Loucy (cell line): ENCODE measurements at regions not wholly inside any gene's neighbourhood (a gene's known extent, or its start where the extent isn't known, plus 50 kb on each side); places are given as distances from the start of the nearest gene placed in this dataset.

Experiments
- H2AFZ ChIP-seq: fragments of 200-600 bp; sonication (generic); 2 replicates; pipeline ENCODE4 v1.6.0; 2016; ENCODE audit warnings: antibody characterized with exemption, mild to moderate bottlenecking, low read length, moderate library complexity
- H3F3A ChIP-seq: fragments of 200-600 bp; 2 replicates; pipeline ENCODE4 v1.6.0; 2016; ENCODE audit warnings: antibody characterized with exemption, low read depth, mild to moderate bottlenecking
- H3K27me3 ChIP-seq: fragments of 200-600 bp; sonication (generic); 2 replicates; pipeline ENCODE4 v1.6.1; 2014; ENCODE audit warnings: low read length, mild to moderate bottlenecking; ENCODE audit not compliant: insufficient read depth, poor library complexity, severe bottlenecking
- H3K36me3 ChIP-seq: fragments of 200-600 bp; sonication (generic); 2 replicates; pipeline ENCODE4 v1.6.1; 2016; ENCODE audit warnings: low read length; ENCODE audit not compliant: insufficient read depth
- H3K4me1 ChIP-seq: fragments of 200-600 bp; sonication (generic); 2 replicates; pipeline ENCODE4 v1.5.1; 2014; ENCODE audit warnings: low read length, mild to moderate bottlenecking; ENCODE audit not compliant: insufficient read depth, poor library complexity, severe bottlenecking
- H3K4me2 ChIP-seq: fragments of 200-600 bp; sonication (generic); 2 replicates; pipeline ENCODE4 v1.6.0; 2014; ENCODE audit warnings: antibody characterized with exemption, low read length, low read depth, mild to moderate bottlenecking; ENCODE audit not compliant: poor library complexity, severe bottlenecking
- H3K4me3 ChIP-seq: fragments of 200-600 bp; sonication (generic); 2 replicates; pipeline ENCODE4 v1.5.1; 2014; ENCODE audit warnings: low read length, mild to moderate bottlenecking, mixed read lengths; ENCODE audit not compliant: poor library complexity, severe bottlenecking
- H3K79me2 ChIP-seq: fragments of 200-600 bp; sonication (generic); 2 replicates; pipeline ENCODE4 v1.6.1; 2014; ENCODE audit warnings: low read length; ENCODE audit not compliant: insufficient read depth
- H3K9ac ChIP-seq: fragments of 200-600 bp; sonication (generic); 2 replicates; pipeline ENCODE4 v1.6.0; 2014; ENCODE audit warnings: mild to moderate bottlenecking, low read depth, low read length, moderate library complexity; ENCODE audit not compliant: poor library complexity, severe bottlenecking
- H3K9me2 ChIP-seq: fragments of 200-600 bp; sonication (generic); replicated peaks from 2 replicates; pipeline ENCODE4 v1.6.1; 2016; ENCODE audit warnings: low read depth, low read length, mixed read lengths
- H3K9me3 ChIP-seq: fragments of 200-600 bp; sonication (generic); 2 replicates; pipeline ENCODE4 v1.6.1; 2014; ENCODE audit warnings: mild to moderate bottlenecking, antibody characterized with exemption, low read length, low read depth; ENCODE audit not compliant: insufficient read depth
- H4K20me1 ChIP-seq: fragments of 200-600 bp; sonication (generic); 2 replicates; pipeline ENCODE4 v1.6.0; 2014; ENCODE audit warnings: antibody characterized with exemption, low read length, mild to moderate bottlenecking; ENCODE audit not compliant: insufficient read depth, poor library complexity, severe bottlenecking
- CTCF ChIP-seq: fragments of 200-600 bp; sonication (generic); conservative IDR thresholded peaks from 2 replicates; pipeline ENCODE4 v1.5.1; 2014; ENCODE audit warnings: mild to moderate bottlenecking, antibody characterized with exemption, low read length
- EZH2phosphoT487 ChIP-seq: fragments of 200-600 bp; IDR thresholded peaks from 2 replicates; pipeline ENCODE4 v1.6.1; 2018; ENCODE audit warnings: antibody characterized with exemption, mild to moderate bottlenecking, moderate library complexity, borderline replicate concordance

- Histone ChIP-seq H2AFZ (no peak overlapping the region), H3K9me3 (0 out of 2 replicates have a peak, but pooled peaks cover 4% of the 10 kb centered on the region), H3F3A (no peaks in the 10 kb centered on the region), H4K20me1 (no peaks in the 10 kb centered on the region), H3K4me2 (no peak overlapping the region), H3K9ac (no peak overlapping the region), H3K9me2 (no peaks in the 10 kb centered on the region), H3K27me3 (no peaks in the 10 kb centered on the region), H3K4me1 (no peaks in the 10 kb centered on the region), H3K36me3 (no peaks in the 10 kb centered on the region), H3K79me2 (no peaks in the 10 kb centered on the region), H3K4me3 (no peak overlapping the region)
- TF ChIP-seq EZH2phosphoT487 = no peak
- no peak for TF ChIP-seq CTCF
Observed at GRCh38 chr4:159534655-159535054, 431.8 kb downstream of the RAPGEF2 start.

GRCh38 chr4:159538556-159538955, 435.7 kb downstream of the RAPGEF2 start:
- Histone ChIP-seq H3K79me2 (no peaks in the 10 kb centered on the region), H3K36me3 (no peaks in the 10 kb centered on the region), H2AFZ (no peak overlapping the region), H3K4me3 (no peak overlapping the region), H3K4me1 (no peaks in the 10 kb centered on the region), H3K9ac (no peak overlapping the region), H4K20me1 (no peaks in the 10 kb centered on the region), H3K9me3 (0 out of 2 replicates have a peak, but pooled peaks cover 4% of the 10 kb centered on the region), H3K9me2 (no peaks in the 10 kb centered on the region), H3K4me2 (no peak overlapping the region), H3K27me3 (no peaks in the 10 kb centered on the region), H3F3A (no peaks in the 10 kb centered on the region)
- TF ChIP-seq EZH2phosphoT487 (no peak), CTCF (no peak)

- no peaks in the 10 kb centered on the region for H4K20me1 ChIP-seq
- no peak for TF ChIP-seq CTCF
- H3F3A ChIP-seq = no peaks in the 10 kb centered on the region
- H3K9me2 ChIP-seq = no peaks in the 10 kb centered on the region
- H3K36me3 ChIP-seq = no peaks in the 10 kb centered on the region
- H3K79me2 ChIP-seq = no peaks in the 10 kb centered on the region
- H3K4me3 ChIP-seq = no peak overlapping the region
- H3K9me3 ChIP-seq = 0 out of 2 replicates have a peak, but pooled peaks cover 3% of the 10 kb centered on the region
- H3K4me1 ChIP-seq = no peaks in the 10 kb centered on the region
- no peak overlapping the region for H3K4me2 ChIP-seq
- H3K9ac ChIP-seq = no peak overlapping the region
- no peaks in the 10 kb centered on the region for H3K27me3 ChIP-seq
- no peak overlapping the region for H2AFZ ChIP-seq
Observed at GRCh38 chr4:159540038-159540437, 437.2 kb downstream of the RAPGEF2 start.
